ENCODE measurements at regions not wholly inside any gene's neighbourhood (a gene's known extent, or its start where the extent isn't known, plus 50 kb on each side); places are given as distances from the start of the nearest gene placed in this dataset.

- no peaks in the 10 kb centered on the region for H3F3A ChIP-seq (replicated peaks; ENCODE audit: low read depth)
- Mint-ChIP-seq H3K27me3 (ENCODE audit: insufficient read depth, low read depth, poor library complexity) (peaks cover 15% of the 10 kb centered on the region), H3K36me3 (ENCODE audit: low read depth) (no peaks in the 10 kb centered on the region), H3K4me3 (no peak overlapping the region), H3K9me3 (no peaks in the 10 kb centered on the region), H3K4me1 (peaks cover 4% of the 10 kb centered on the region; the same call in 2 of the 3 replicates), H3K27ac (no peak overlapping the region)
- ATAC-seq (no peak), DNase-seq (ENCODE audit: low spot score) (peak; percentile 27)
- TF ChIP-seq REST (IDR thresholded peaks at IDR 0.05; ENCODE audit: unreplicated experiment) (no peak), ETS1 (IDR thresholded peaks at IDR 0.05) (no peak), ZNF462 (CRISPR knock-in tag; IDR thresholded peaks at IDR 0.05) (no peak), ZNF331 (CRISPR knock-in tag; IDR thresholded peaks at IDR 0.05; ENCODE audit: low read depth) (no peak), JUNB (IDR thresholded peaks at IDR 0.05; ENCODE audit: unreplicated experiment) (no peak)
- no peak overlapping the region for H3K4me3 ChIP-seq
- no peaks in the 10 kb centered on the region for H3K4me1 ChIP-seq (ENCODE audit: insufficient read depth)
- H3K27me3 ChIP-seq (ENCODE audit: insufficient read depth), result no peaks in the 10 kb centered on the region
- no peak overlapping the region for H3K4me2 ChIP-seq
- no peak overlapping the region for H2AFZ ChIP-seq
- no peaks in the 10 kb centered on the region for H3K36me3 ChIP-seq (ENCODE audit: insufficient read depth)
- no peak overlapping the region for H3K27ac ChIP-seq (ENCODE audit: low read depth)
- H3K79me2 ChIP-seq (replicated peaks; ENCODE audit: insufficient read depth), result no peaks in the 10 kb centered on the region
- no peaks in the 10 kb centered on the region for H4K20me1 ChIP-seq (replicated peaks; ENCODE audit: insufficient read depth)
- no peaks in the 10 kb centered on the region for H3K9me2 ChIP-seq (ENCODE audit: insufficient read depth)
These were observed 110.3 kb upstream of the SMAD3 start for GRCh38 chr15:66955001-66955516.

Data from GM23338 (cell line).